Suprapubic skin (tissue), 4 donors: ENCODE measurements at regions not wholly inside any gene's neighbourhood (a gene's known extent, or its start where the extent isn't known, plus 50 kb on each side); places are given as distances from the start of the nearest gene placed in this dataset.

ENCODE experiments used
- DNase-seq, 2 donors: peaks; one replicate each; pipeline ENCODE4 v3.0.0-alpha.2; 2019; ENCODE audit warnings: low spot score in 2 of 2
- H3K27ac ChIP-seq: fragments of 200-600 bp; sonication (generic); one replicate; pipeline ENCODE4 v1.5.1; 2019
- H3K27me3 ChIP-seq: fragments of 200-600 bp; sonication (generic); one replicate; pipeline ENCODE4 v1.5.1; 2019
- H3K36me3 ChIP-seq: fragments of 200-600 bp; sonication (generic); one replicate; pipeline ENCODE4 v1.5.1; 2019
- H3K4me1 ChIP-seq: fragments of 200-600 bp; sonication (generic); one replicate; pipeline ENCODE4 v1.5.1; 2019
- H3K4me3 ChIP-seq: fragments of 200-600 bp; sonication (generic); one replicate; pipeline ENCODE4 v1.5.1; 2019; ENCODE audit warnings: mild to moderate bottlenecking
- H3K9me3 ChIP-seq: fragments of 200-600 bp; sonication (generic); one replicate; pipeline ENCODE4 v1.5.1; 2019
- EP300 ChIP-seq: sonication (generic); formaldehyde crosslinking; IDR thresholded peaks from one replicate; pipeline ENCODE4 v1.6.1; 2017; ENCODE audit warnings: antibody characterized with exemption
- POLR2A ChIP-seq, 2 donors: fragments of 450-650 bp; IDR thresholded peaks; one replicate each; pipeline ENCODE4 v1.6.1; 2017; ENCODE audit warnings: antibody characterized with exemption in 2 of 2, mild to moderate bottlenecking in 2 of 2, moderate library complexity in 2 of 2
- POLR2AphosphoS5 ChIP-seq, 3 donors: sonication (generic); formaldehyde crosslinking; IDR thresholded peaks; one replicate each; pipeline ENCODE4 v1.6.1; 2017; ENCODE audit warnings: antibody characterized with exemption in 3 of 3
- WGBS: methylation state at CpG from one replicate; pipeline ENCODE4 v1.1.5; 2018; 5-methylcytosine and 5-hydroxymethylcytosine counted together
- TF ChIP-seq, protein P1 (sequence below), 2 donors: fragments of 200-600 bp in 1 of 2; fragments of 450-650 bp in 1 of 2; sonication (generic) in 1 of 2; IDR thresholded peaks; one replicate each; pipeline ENCODE4 v1.5.1; 2016 to 2019; ENCODE audit warnings: antibody characterized with exemption in 2 of 2, mild to moderate bottlenecking in 1 of 2, moderate library complexity in 1 of 2

DNA sequence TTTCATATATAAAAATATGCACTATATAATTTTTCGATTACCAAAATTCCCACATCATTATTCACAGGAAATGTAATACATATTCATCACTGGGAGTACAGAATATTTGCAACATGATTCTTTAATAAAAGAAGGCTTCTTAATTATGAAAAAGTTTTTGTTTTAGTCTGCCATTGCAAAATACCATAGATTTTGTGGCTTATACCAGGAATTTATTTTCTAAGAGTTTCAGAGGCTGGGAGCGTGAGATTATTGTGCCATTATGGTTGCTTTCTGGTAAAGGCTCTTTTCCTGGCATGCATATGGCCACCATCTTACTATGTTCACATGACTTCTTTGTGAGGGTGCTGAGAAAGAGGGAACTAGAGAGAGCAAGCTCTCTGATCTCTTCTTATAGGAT, 306.9 kb upstream of the ADGRB3 start:
- no peaks in the 10 kb centered on the region for H3K4me1 ChIP-seq
- 87% methylated on average over 2 of the region's 2 CpGs for WGBS
- DNase-seq, result no peak
- H3K27ac ChIP-seq, result no peak overlapping the region
- H3K4me3 ChIP-seq, result no peak overlapping the region
- TF ChIP-seq POLR2AphosphoS5 (IDR thresholded peaks at IDR 0.05) (no peak), EP300 (no peak), POLR2A (IDR thresholded peaks at IDR 0.05) (no peak)
- TF ChIP-seq, protein P1, sequence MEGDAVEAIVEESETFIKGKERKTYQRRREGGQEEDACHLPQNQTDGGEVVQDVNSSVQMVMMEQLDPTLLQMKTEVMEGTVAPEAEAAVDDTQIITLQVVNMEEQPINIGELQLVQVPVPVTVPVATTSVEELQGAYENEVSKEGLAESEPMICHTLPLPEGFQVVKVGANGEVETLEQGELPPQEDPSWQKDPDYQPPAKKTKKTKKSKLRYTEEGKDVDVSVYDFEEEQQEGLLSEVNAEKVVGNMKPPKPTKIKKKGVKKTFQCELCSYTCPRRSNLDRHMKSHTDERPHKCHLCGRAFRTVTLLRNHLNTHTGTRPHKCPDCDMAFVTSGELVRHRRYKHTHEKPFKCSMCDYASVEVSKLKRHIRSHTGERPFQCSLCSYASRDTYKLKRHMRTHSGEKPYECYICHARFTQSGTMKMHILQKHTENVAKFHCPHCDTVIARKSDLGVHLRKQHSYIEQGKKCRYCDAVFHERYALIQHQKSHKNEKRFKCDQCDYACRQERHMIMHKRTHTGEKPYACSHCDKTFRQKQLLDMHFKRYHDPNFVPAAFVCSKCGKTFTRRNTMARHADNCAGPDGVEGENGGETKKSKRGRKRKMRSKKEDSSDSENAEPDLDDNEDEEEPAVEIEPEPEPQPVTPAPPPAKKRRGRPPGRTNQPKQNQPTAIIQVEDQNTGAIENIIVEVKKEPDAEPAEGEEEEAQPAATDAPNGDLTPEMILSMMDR (IDR thresholded peaks at IDR 0.05), result no peak
- H3K36me3 ChIP-seq, result no peaks in the 10 kb centered on the region
- H3K9me3 ChIP-seq, result peaks cover 3% of the 10 kb centered on the region
- H3K27me3 ChIP-seq, result no peaks in the 10 kb centered on the region

DNA sequence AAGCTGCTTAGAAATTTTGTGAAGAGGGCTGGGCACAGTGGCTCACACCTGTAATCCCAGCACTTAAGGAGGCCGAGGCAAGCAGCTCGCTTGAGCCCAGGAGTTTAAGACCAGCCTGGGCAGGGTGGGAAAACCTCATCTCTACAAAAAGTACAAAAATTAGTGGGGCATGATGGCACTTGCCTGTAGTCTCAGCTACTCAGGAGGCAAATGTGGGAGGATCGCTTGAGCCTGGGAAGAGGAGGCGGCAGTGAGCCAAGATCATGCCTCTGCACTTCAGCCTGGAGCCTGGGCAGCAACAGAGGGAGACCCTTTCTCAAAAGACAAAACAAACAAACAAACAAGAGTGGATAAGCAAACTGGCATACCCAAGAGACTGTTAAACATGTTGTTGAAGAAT, 308.3 kb upstream of the ADGRB3 start:
- DNase-seq, result no peak
- Histone ChIP-seq H3K4me1 (no peaks in the 10 kb centered on the region), H3K36me3 (no peaks in the 10 kb centered on the region), H3K4me3 (no peak overlapping the region), H3K27ac (no peak overlapping the region), H3K9me3 (peaks cover 3% of the 10 kb centered on the region), H3K27me3 (no peaks in the 10 kb centered on the region)
- TF ChIP-seq POLR2AphosphoS5 (IDR thresholded peaks at IDR 0.05) (no peak), POLR2A (IDR thresholded peaks at IDR 0.05) (no peak), EP300 (no peak)
- TF ChIP-seq, protein P1 (IDR thresholded peaks at IDR 0.05), result no peak
- 47% methylated on average over 4 of the region's 4 CpGs for WGBS

DNA sequence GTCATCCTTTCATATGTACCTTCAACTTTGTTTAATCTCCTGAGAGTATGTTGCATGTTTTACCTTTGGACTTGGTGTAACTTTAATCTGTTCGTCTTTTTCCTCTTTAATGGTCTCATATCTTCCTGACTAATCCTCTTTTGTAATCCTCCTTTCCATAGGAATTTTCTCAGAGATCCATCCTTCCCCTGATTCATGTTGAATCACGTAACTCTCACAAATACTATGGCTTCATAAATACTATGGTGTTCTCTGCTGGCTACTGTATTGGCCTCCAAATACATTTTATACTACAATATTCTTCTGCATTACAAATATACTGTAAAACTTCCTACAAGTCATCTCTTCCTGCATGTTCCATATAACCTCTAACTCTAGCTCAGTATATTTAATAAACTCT, 317.7 kb upstream of the ADGRB3 start:
- Histone ChIP-seq H3K4me1 (no peaks in the 10 kb centered on the region), H3K4me3 (no peak overlapping the region), H3K36me3 (no peaks in the 10 kb centered on the region), H3K27ac (no peak overlapping the region), H3K9me3 (no peaks in the 10 kb centered on the region), H3K27me3 (no peaks in the 10 kb centered on the region)
- TF ChIP-seq, protein P1 (IDR thresholded peaks at IDR 0.05), result no peak
- TF ChIP-seq POLR2A (IDR thresholded peaks at IDR 0.05) (no peak), EP300 (no peak), POLR2AphosphoS5 (IDR thresholded peaks at IDR 0.05) (no peak)
- WGBS, result 57% methylated on average over 2 of the region's 2 CpGs
- DNase-seq, result no peak

GRCh38 chr6:68313911-68314310, 321.2 kb upstream of the ADGRB3 start:
- Histone ChIP-seq H3K4me3 (no peak overlapping the region), H3K4me1 (no peaks in the 10 kb centered on the region), H3K27ac (no peak overlapping the region), H3K36me3 (no peaks in the 10 kb centered on the region), H3K9me3 (no peaks in the 10 kb centered on the region), H3K27me3 (no peaks in the 10 kb centered on the region)
- no peak for DNase-seq
- no peak for TF ChIP-seq POLR2A (IDR thresholded peaks at IDR 0.05)
- TF ChIP-seq EP300, result no peak
- TF ChIP-seq POLR2AphosphoS5 (IDR thresholded peaks at IDR 0.05), result no peak
- TF ChIP-seq, protein P1 (IDR thresholded peaks at IDR 0.05), result no peak
- WGBS, result 48% methylated on average over 1 of the region's 1 CpG

- DNase-seq, result no peak
- Histone ChIP-seq H3K4me1 (no peaks in the 10 kb centered on the region), H3K27me3 (no peaks in the 10 kb centered on the region), H3K36me3 (no peaks in the 10 kb centered on the region), H3K9me3 (no peaks in the 10 kb centered on the region), H3K4me3 (no peak overlapping the region), H3K27ac (no peak overlapping the region)
- 45% methylated on average over 1 of the region's 1 CpG for WGBS
- no peak for TF ChIP-seq POLR2AphosphoS5 (IDR thresholded peaks at IDR 0.05)
- TF ChIP-seq EP300, result no peak
- TF ChIP-seq, protein P1 (IDR thresholded peaks at IDR 0.05), result no peak
- TF ChIP-seq POLR2A (IDR thresholded peaks at IDR 0.05), result no peak
These were observed 327.8 kb upstream of the ADGRB3 start for GRCh38 chr6:68307301-68307700.
